Gastrocnemius medialis (tissue), 4 donors: ENCODE measurements at regions not wholly inside any gene's neighbourhood (a gene's known extent, or its start where the extent isn't known, plus 50 kb on each side); places are given as distances from the start of the nearest gene placed in this dataset.

Experiments
- ATAC-seq, 2 donors: fragments of 150-250 bp; one replicate each; pipeline ENCODE4 v1.9.1; 2016
- DNase-seq, 2 donors: peaks; one replicate each; pipeline ENCODE4 v3.0.0-alpha.2; 2019
- H3K27ac ChIP-seq, 4 donors: fragments of 200-600 bp; sonication (generic); 1 replicate in 1 of 4; 2 replicates in 3 of 4; pipeline ENCODE4 v1.5.1; 2016 to 2018; ENCODE audit warnings: mild to moderate bottlenecking in 2 of 4, moderate library complexity in 1 of 4
- H3K27me3 ChIP-seq, 3 donors: fragments of 200-600 bp; sonication (generic) in 2 of 3; 1 replicate in 1 of 3; 2 replicates in 2 of 3; pipeline versions ENCODE4 v1.5.1 to v1.6.0; 2016 to 2019; ENCODE audit warnings: mild to moderate bottlenecking in 1 of 3, moderate library complexity in 1 of 3
- H3K36me3 ChIP-seq, 2 donors: fragments of 200-600 bp; sonication (generic) in 1 of 2; one replicate each; pipeline ENCODE4 v1.5.1; 2017 to 2018
- H3K4me1 ChIP-seq, 2 donors: fragments of 200-600 bp; sonication (generic) in 1 of 2; one replicate each; pipeline ENCODE4 v1.5.1; 2016 to 2017; ENCODE audit warnings: mild to moderate bottlenecking in 2 of 2
- H3K4me3 ChIP-seq, 4 donors: fragments of 200-600 bp; sonication (generic) in 3 of 4; 1 replicate in 1 of 4; 2 replicates in 3 of 4; pipeline ENCODE4 v1.5.1; 2016 to 2019; ENCODE audit warnings: mild to moderate bottlenecking in 2 of 4
- H3K9me3 ChIP-seq, 3 donors: fragments of 200-600 bp; sonication (generic) in 2 of 3; 1 replicate in 1 of 3; 2 replicates in 2 of 3; pipeline ENCODE4 v1.5.1; 2016 to 2019
- POLR2A ChIP-seq, 2 donors: fragments of 450-650 bp; IDR thresholded peaks; one replicate each; pipeline ENCODE4 v1.6.1; 2017; ENCODE audit warnings: antibody characterized with exemption in 2 of 2, mild to moderate bottlenecking in 2 of 2, moderate library complexity in 2 of 2
- in situ Hi-C, 4 donors: fragments of 200-750 bp; cut with MboI; loops; one replicate each; pipeline versions ENCODE4 v1.15.0 to v1.8.0; 2017; ENCODE audit warnings: low sequenced_read_pairs in 4 of 4
- intact Hi-C: fragments of 100-400 bp; cut with DNase I; formaldehyde crosslinking; loops from one replicate; pipeline ENCODE4 v1.15.1; 2023; ENCODE audit warnings: low total_unique reads
- TF ChIP-seq, protein P1 (sequence below), 5 experiments: fragments of 450-650 bp in 3 of 5; fragments of 200-600 bp in 2 of 5; sonication (generic) in 2 of 5; IDR thresholded peaks in 4 of 5; conservative IDR thresholded peaks in 1 of 5; 1 replicate in 4 of 5; 2 replicates in 1 of 5; pipeline ENCODE4 v1.5.1; 2016 to 2019; ENCODE audit warnings: antibody characterized with exemption in 5 of 5, mild to moderate bottlenecking in 3 of 5, moderate library complexity in 3 of 5

DNA sequence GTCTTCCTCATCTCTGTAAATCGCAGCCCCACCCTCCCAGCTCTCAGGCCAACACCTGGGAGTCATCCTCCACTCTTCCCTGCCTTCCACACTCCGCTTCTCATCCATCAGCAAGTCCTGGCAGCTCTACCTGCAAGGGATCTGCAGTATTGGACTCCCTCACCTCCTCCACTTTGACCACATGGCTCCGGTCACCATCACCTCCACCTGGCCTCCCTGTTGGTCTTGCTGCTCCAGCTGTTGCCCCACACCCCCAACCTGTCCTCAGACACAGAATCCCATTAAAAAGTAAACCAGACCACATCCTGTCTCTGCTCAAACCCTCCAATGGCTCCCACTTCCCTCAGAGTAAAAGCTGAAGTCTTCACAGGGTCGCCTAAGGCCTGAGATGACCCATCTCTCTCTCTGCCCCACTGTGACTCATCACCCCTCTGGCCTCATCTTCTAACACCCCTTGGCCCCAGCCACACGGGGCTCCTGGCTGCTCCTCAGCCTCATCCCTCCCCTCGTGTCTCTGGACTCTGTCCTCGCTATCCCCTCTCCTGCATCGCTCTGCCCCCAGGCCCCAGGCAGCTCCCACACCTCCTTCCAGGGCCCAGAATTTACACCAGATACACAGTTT is 185.1 kb upstream of the SULF2 start:
- in situ Hi-C loops (no loop called here), intact Hi-C loops (no loop called here)
- Histone ChIP-seq H3K36me3 (no peaks in the 10 kb centered on the region), H3K27me3 (no peaks in the 10 kb centered on the region), H3K9me3 (no peaks in the 10 kb centered on the region), H3K4me1 (no peaks in the 10 kb centered on the region), H3K4me3 (no peak overlapping the region), H3K27ac (no peak overlapping the region)
- no peak for TF ChIP-seq POLR2A (IDR thresholded peaks at IDR 0.05)
- TF ChIP-seq, protein P1, sequence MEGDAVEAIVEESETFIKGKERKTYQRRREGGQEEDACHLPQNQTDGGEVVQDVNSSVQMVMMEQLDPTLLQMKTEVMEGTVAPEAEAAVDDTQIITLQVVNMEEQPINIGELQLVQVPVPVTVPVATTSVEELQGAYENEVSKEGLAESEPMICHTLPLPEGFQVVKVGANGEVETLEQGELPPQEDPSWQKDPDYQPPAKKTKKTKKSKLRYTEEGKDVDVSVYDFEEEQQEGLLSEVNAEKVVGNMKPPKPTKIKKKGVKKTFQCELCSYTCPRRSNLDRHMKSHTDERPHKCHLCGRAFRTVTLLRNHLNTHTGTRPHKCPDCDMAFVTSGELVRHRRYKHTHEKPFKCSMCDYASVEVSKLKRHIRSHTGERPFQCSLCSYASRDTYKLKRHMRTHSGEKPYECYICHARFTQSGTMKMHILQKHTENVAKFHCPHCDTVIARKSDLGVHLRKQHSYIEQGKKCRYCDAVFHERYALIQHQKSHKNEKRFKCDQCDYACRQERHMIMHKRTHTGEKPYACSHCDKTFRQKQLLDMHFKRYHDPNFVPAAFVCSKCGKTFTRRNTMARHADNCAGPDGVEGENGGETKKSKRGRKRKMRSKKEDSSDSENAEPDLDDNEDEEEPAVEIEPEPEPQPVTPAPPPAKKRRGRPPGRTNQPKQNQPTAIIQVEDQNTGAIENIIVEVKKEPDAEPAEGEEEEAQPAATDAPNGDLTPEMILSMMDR (IDR thresholded peaks at IDR 0.05 in 4 of 5, conservative IDR thresholded peaks at IDR 0.05 in 1 of 5), result no peak
- DNase-seq, result no peak
- ATAC-seq, result no peak

DNA sequence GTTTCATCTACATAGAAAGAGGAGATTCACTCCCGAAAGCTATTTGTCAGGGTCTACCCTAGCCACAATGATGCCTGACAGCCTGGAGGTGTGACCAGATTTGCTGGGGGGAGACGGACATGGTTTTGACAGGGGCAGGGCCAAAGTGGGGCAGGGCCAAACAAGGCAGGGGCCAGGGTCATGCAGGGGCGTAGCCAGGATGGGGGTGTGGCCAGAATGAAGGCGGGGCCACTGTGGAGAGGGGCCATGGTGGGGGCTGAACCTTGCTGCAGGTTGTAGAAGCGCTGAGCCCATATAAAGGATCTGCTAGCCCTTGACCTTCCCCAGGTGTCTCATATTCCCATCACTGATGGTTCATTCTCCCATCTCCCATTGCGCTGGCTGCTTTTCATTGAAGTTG is 184.1 kb upstream of the SULF2 start:
- intact Hi-C loops, result no loop called here
- ATAC-seq, result no peak
- no peak overlapping the region for H3K27ac ChIP-seq
- TF ChIP-seq, protein P1 (IDR thresholded peaks at IDR 0.05 in 4 of 5, conservative IDR thresholded peaks at IDR 0.05 in 1 of 5), result no peak
- TF ChIP-seq POLR2A (IDR thresholded peaks at IDR 0.05), result no peak
- H3K27me3 ChIP-seq, result no peaks in the 10 kb centered on the region
- no peak for DNase-seq
- no peak overlapping the region for H3K4me3 ChIP-seq
- H3K9me3 ChIP-seq, result no peaks in the 10 kb centered on the region
- H3K4me1 ChIP-seq, result no peaks in the 10 kb centered on the region
- in situ Hi-C loops, result no loop called here
- no peaks in the 10 kb centered on the region for H3K36me3 ChIP-seq

DNA sequence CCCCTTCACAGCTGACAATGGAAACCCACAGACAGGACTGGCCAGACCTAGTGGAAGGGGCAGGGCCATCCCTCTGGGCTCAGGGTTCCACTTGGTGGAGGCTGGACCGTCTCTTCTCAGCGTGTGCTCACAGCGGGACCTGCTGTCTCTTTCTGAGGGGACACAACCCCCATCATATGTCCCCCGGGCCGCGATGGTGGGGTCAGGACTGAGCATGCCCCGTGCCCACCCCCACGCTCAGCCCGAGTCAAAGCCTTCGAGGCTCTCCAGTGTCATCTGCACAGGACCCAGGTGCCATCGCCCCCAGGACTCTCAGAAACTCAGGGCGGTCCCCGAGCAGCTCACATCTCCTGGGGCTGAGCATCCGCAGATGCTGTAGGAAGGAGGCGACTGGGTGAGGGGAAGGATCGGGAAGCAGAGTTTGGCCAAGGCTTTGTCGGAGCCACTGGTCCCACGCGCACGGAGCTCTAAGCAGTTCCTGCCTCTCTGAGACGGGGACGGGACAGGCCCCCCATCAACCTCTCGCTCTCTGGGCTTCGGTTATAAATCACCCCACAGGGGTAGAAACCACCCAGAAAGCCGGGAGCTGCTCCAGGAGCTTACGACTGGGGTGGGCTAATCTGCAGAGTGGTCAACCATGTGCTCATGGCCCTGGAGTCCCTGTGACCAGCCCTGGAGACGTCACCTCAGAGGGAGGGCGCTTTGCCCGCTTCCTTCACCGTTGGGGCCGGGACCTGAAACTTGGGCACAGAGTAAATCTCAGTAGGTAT is 183.4 kb upstream of the SULF2 start:
- no peaks in the 10 kb centered on the region for H3K27me3 ChIP-seq
- no peaks in the 10 kb centered on the region for H3K9me3 ChIP-seq
- DNase-seq (no peak), ATAC-seq (no peak)
- TF ChIP-seq, protein P1 (IDR thresholded peaks at IDR 0.05 in 4 of 5, conservative IDR thresholded peaks at IDR 0.05 in 1 of 5), result no peak
- TF ChIP-seq POLR2A (IDR thresholded peaks at IDR 0.05), result no peak
- H3K4me3 ChIP-seq, result no peak overlapping the region
- no peak overlapping the region for H3K27ac ChIP-seq
- intact Hi-C loops (no loop called here), in situ Hi-C loops (no loop called here)
- H3K4me1 ChIP-seq, result no peaks in the 10 kb centered on the region
- H3K36me3 ChIP-seq, result no peaks in the 10 kb centered on the region

DNA sequence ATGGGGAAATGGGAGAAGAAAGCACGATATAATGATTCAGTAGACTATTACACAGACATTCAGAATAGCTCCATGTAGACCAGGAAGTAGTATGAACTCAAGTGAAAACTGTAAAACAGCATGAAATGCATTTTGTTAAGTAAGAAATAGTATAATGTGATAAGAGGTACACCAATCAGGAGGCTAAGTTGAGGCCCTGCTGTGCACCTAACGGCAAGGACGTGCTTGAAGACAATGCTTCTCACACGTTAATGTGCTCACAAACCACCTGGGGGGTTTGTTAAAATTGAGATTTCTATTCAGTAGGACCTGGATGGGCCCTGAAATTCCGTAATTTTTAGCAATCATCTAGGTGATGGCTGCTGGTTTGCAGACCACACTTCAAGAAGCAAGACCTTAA is 178.9 kb upstream of the SULF2 start:
- TF ChIP-seq, protein P1 (IDR thresholded peaks at IDR 0.05 in 4 of 5, conservative IDR thresholded peaks at IDR 0.05 in 1 of 5), result no peak
- TF ChIP-seq POLR2A (IDR thresholded peaks at IDR 0.05), result no peak
- no peaks in the 10 kb centered on the region for H3K36me3 ChIP-seq
- in situ Hi-C loops, result no loop called here
- H3K4me1 ChIP-seq, result no peaks in the 10 kb centered on the region
- no peak overlapping the region for H3K4me3 ChIP-seq
- no peaks in the 10 kb centered on the region for H3K9me3 ChIP-seq
- intact Hi-C loops, result no loop called here
- H3K27me3 ChIP-seq, result no peaks in the 10 kb centered on the region
- DNase-seq, result no peak
- no peak for ATAC-seq
- no peak overlapping the region for H3K27ac ChIP-seq
